Thoracic aorta (tissue), 2 donors: ENCODE measurements at regions not wholly inside any gene's neighbourhood (a gene's known extent, or its start where the extent isn't known, plus 50 kb on each side); places are given as distances from the start of the nearest gene placed in this dataset.

Experiments
- ATAC-seq: fragments of 150-250 bp; one replicate; pipeline ENCODE4 v1.8.0; 2017; ENCODE audit warnings: low read depth; ENCODE audit not compliant: insufficient number of reproducible peaks, low FRiP score
- DNase-seq: peaks from one replicate; pipeline ENCODE4 v3.0.0-alpha.2; 2020; ENCODE audit warnings: low spot score
- H3K27ac ChIP-seq, 2 donors: fragments of 200-600 bp; sonication (generic); 1 replicate in 1 of 2; 2 replicates in 1 of 2; pipeline ENCODE4 v1.5.1; 2016; ENCODE audit warnings: mild to moderate bottlenecking in 2 of 2, moderate library complexity in 2 of 2
- H3K27me3 ChIP-seq: fragments of 200-600 bp; sonication (generic); replicated peaks from 2 replicates; pipeline ENCODE4 v1.6.0; 2016; ENCODE audit warnings: mild to moderate bottlenecking; ENCODE audit not compliant: insufficient read depth
- H3K36me3 ChIP-seq: fragments of 200-600 bp; sonication (generic); one replicate; pipeline ENCODE4 v1.5.1; 2016
- H3K4me1 ChIP-seq, 2 donors: fragments of 200-600 bp; sonication (generic); 1 replicate in 1 of 2; 2 replicates in 1 of 2; pipeline versions ENCODE4 v1.5.1 to v1.6.0; 2016; ENCODE audit warnings: low read depth in 2 of 2, mild to moderate bottlenecking in 1 of 2; ENCODE audit not compliant: control insufficient read depth in 1 of 2
- H3K4me3 ChIP-seq: fragments of 200-600 bp; sonication (generic); 2 replicates; pipeline ENCODE4 v1.5.1; 2016; ENCODE audit warnings: mild to moderate bottlenecking
- H3K9me3 ChIP-seq: fragments of 200-600 bp; sonication (generic); 2 replicates; pipeline ENCODE4 v1.5.1; 2016
- CTCF ChIP-seq: fragments of 200-600 bp; sonication (generic); IDR thresholded peaks from one replicate; pipeline ENCODE4 v1.5.1; 2019; ENCODE audit warnings: antibody characterized with exemption

- Histone ChIP-seq H3K9me3 (no peaks in the 10 kb centered on the region), H3K27me3 (no peaks in the 10 kb centered on the region), H3K36me3 (no peaks in the 10 kb centered on the region), H3K4me1 (peaks cover 4 to 26% of the 10 kb centered on the region in 2 donors), H3K27ac (no peak overlapping the region), H3K4me3 (no peak overlapping the region)
- ATAC-seq, result no peak
- DNase-seq, result no peak
- no peak for TF ChIP-seq CTCF
These were observed 100.5 kb upstream of the RNU6-1 start for GRCh38 chr15:67940324-67940719.

GRCh38 chr15:67941648-67942310 is 101.9 kb upstream of the RNU6-1 start:
- no peaks in the 10 kb centered on the region for H3K36me3 ChIP-seq
- H3K4me3 ChIP-seq, result no peak overlapping the region
- DNase-seq (no peak), ATAC-seq (no peak)
- no peaks in the 10 kb centered on the region for H3K9me3 ChIP-seq
- H3K4me1 ChIP-seq, result peaks cover 8 to 35% of the 10 kb centered on the region in 2 donors
- peak overlapping the region in 1 of 2 donors; percentile 6 for H3K27ac ChIP-seq
- TF ChIP-seq CTCF, result no peak
- H3K27me3 ChIP-seq, result no peaks in the 10 kb centered on the region

GRCh38 chr15:67943475-67943874 is 103.6 kb upstream of the RNU6-1 start:
- Histone ChIP-seq H3K27me3 (no peaks in the 10 kb centered on the region), H3K36me3 (no peaks in the 10 kb centered on the region), H3K4me3 (no peak overlapping the region), H3K9me3 (no peaks in the 10 kb centered on the region), H3K27ac (peak overlapping the region; percentile 65 to 85), H3K4me1 (peaks cover 8 to 42% of the 10 kb centered on the region in 2 donors)
- ATAC-seq, result no peak
- no peak for DNase-seq
- TF ChIP-seq CTCF, result no peak

GRCh38 chr15:67944010-67944641 is 104.3 kb upstream of the RNU6-1 start:
- DNase-seq (peak; percentile 10), ATAC-seq (peak; percentile 56)
- no peaks in the 10 kb centered on the region for H3K36me3 ChIP-seq
- H3K4me3 ChIP-seq, result no peak overlapping the region
- H3K4me1 ChIP-seq, result peaks cover 8 to 42% of the 10 kb centered on the region in 2 donors
- TF ChIP-seq CTCF, result no peak
- H3K27ac ChIP-seq, result peak overlapping the region; percentile 65 to 85
- no peaks in the 10 kb centered on the region for H3K27me3 ChIP-seq
- no peaks in the 10 kb centered on the region for H3K9me3 ChIP-seq

GRCh38 chr15:67945131-67945530 is 105.3 kb upstream of the RNU6-1 start:
- Histone ChIP-seq H3K9me3 (no peaks in the 10 kb centered on the region), H3K36me3 (no peaks in the 10 kb centered on the region), H3K4me1 (peaks cover 8 to 42% of the 10 kb centered on the region in 2 donors), H3K27ac (peak overlapping the region; percentile 11 to 85), H3K4me3 (no peak overlapping the region), H3K27me3 (no peaks in the 10 kb centered on the region)
- no peak for DNase-seq
- no peak for ATAC-seq
- TF ChIP-seq CTCF, result no peak
